ENCODE measurements at regions not wholly inside any gene's neighbourhood (a gene's known extent, or its start where the extent isn't known, plus 50 kb on each side); places are given as distances from the start of the nearest gene placed in this dataset.

DNA sequence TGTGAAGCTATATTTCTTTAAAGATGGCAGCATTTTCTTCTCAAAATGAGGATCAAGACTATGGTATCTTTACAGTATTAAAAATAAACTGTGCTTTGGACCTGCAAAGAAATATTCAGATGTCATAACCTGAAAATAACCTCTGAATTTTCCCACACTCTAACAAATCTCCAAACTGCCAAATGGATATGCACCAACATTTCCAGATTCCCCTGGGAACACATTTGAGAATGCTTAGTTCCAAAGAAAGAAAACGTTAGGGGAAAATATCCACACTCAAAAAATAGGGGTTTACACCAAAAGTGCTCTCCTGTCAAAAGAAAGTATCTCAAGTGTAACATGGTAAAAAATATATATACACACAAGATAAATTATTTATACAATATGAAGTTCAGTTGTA, 69.1 kb upstream of the ARHGAP29 start:
- POLR2A ChIA-PET = no interaction called here
- H3K4me2 ChIP-seq (ENCODE audit: low read depth, low read length) = no peak overlapping the region
- no peaks in the 10 kb centered on the region for H3K27me3 ChIP-seq (ENCODE audit: control insufficient read depth in 1 of 2, insufficient read depth in 2 of 2, low read length in 2 of 2)
- H3K4me1 ChIP-seq (ENCODE audit: insufficient read depth, low read length) = peaks cover 52% of the 10 kb centered on the region
- WGBS (ENCODE audit: low lambda C conversion rate) = 94% methylated on average over 1 of the region's 1 CpG
- intact Hi-C loops (cut with micrococcal nuclease; ENCODE audit: unreplicated experiment) = no loop called here
- H4K20me1 ChIP-seq (ENCODE audit: insufficient read depth, low read length) = no peaks in the 10 kb centered on the region
- CTCF ChIA-PET (ENCODE audit: low intra/inter-chr PET ratio, low total read pairs) = no interaction called here
- no peak overlapping the region for H3K4me3 ChIP-seq (replicated peaks in 1 of 3; ENCODE audit: insufficient read depth in 1 of 3, low read depth in 2 of 3, low read length in 3 of 3)
- no peaks in the 10 kb centered on the region for H3K9me3 ChIP-seq (ENCODE audit: low read length)
- no peaks in the 10 kb centered on the region for H3K79me2 ChIP-seq (ENCODE audit: insufficient read depth, low read length)
- no TSS peak for BruUV-seq (replicated peaks)
- H3K36me3 ChIP-seq (replicated peaks in 1 of 2; ENCODE audit: control insufficient read depth in 1 of 2, insufficient read depth in 2 of 2, low read length in 2 of 2) = no peaks in the 10 kb centered on the region
- H3K27ac ChIP-seq (ENCODE audit: extremely low read length, insufficient read depth, low read length) = no peak overlapping the region
- ATAC-seq (no peak), DNase-seq (ENCODE audit: low spot score) (no peak), FAIRE-seq (no peak)
- TF ChIP-seq POLR2A (IDR thresholded peaks at IDR 0.05; ENCODE audit: insufficient read depth in 1 of 2, low read depth in 2 of 2, low read length in 2 of 2) (no peak), RXRB (CRISPR knock-in tag; IDR thresholded peaks at IDR 0.05; ENCODE audit: borderline replicate concordance) (no peak), GATAD2A (CRISPR knock-in tag; IDR thresholded peaks at IDR 0.05) (no peak), BORCS8-MEF2B (CRISPR knock-in tag; IDR thresholded peaks at IDR 0.05) (no peak), MIXL1 (CRISPR knock-in tag; IDR thresholded peaks at IDR 0.05) (no peak), IKZF4 (CRISPR knock-in tag; IDR thresholded peaks at IDR 0.05; ENCODE audit: borderline replicate concordance, low read depth, not compliant biosample characterization) (no peak)
- TF ChIP-seq, protein P1, sequence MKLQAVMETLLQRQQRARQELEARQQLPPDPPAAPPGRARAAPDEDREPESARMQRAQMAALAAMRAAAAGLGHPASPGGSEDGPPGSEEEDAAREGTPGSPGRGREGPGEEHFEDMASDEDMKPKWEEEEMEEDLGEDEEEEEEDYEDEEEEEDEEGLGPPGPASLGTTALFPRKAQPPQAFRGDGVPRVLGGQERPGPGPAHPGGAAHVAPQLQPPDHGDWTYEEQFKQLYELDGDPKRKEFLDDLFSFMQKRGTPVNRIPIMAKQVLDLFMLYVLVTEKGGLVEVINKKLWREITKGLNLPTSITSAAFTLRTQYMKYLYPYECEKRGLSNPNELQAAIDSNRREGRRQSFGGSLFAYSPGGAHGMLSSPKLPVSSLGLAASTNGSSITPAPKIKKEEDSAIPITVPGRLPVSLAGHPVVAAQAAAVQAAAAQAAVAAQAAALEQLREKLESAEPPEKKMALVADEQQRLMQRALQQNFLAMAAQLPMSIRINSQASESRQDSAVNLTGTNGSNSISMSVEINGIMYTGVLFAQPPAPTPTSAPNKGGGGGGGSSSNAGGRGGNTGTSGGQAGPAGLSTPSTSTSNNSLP (IDR thresholded peaks at IDR 0.05; ENCODE audit: low read depth, low read length) = no peak
- TF ChIP-seq, protein P2, sequence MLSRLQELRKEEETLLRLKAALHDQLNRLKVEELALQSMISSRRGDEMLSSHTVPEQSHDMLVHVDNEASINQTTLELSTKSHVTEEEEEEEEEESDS (CRISPR knock-in tag; IDR thresholded peaks at IDR 0.05; ENCODE audit: borderline replicate concordance) = no peak
- no peak overlapping the region for H2AFZ ChIP-seq (ENCODE audit: low read length)
- no peak overlapping the region for H3K9ac ChIP-seq (ENCODE audit: insufficient read depth, low read depth, low read length)
- in situ Hi-C loops (cut with HindIII; ENCODE audit: extremely low pct_ligation_motif_present, low pct_unique_long_range_greater_than_20kb) = no loop called here

DNA sequence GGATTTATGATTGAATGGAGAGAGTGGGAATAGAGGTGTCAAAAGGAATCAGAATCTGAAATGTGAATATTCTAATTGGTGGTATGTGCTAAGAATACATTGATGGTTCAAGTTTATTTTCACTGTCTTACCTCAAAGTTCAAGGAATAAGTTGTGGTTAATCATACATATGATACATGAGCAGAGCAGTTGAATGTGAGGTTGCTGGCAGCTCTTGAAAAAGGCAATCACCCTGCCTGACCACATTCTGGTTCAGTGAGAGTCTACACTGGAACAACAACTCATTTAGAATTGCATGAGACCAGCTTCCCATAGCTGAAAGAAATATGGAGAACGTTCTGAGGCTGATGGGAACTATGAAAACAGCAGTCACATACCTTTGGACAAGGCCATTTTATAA, 68.3 kb upstream of the ARHGAP29 start:
- H3K9me3 ChIP-seq (ENCODE audit: low read length) = no peaks in the 10 kb centered on the region
- intact Hi-C loops (cut with micrococcal nuclease; ENCODE audit: unreplicated experiment) = no loop called here
- no peak for FAIRE-seq
- POLR2A ChIA-PET = no interaction called here
- in situ Hi-C loops (cut with HindIII; ENCODE audit: extremely low pct_ligation_motif_present, low pct_unique_long_range_greater_than_20kb) = no loop called here
- no TSS peak for BruUV-seq (replicated peaks)
- no peak overlapping the region for H3K27ac ChIP-seq (ENCODE audit: extremely low read length, insufficient read depth, low read length)
- H3K79me2 ChIP-seq (ENCODE audit: insufficient read depth, low read length) = no peaks in the 10 kb centered on the region
- no peak overlapping the region for H2AFZ ChIP-seq (ENCODE audit: low read length)
- 100% methylated on average over 1 of the region's 1 CpG for WGBS (ENCODE audit: low lambda C conversion rate)
- H3K9ac ChIP-seq (ENCODE audit: insufficient read depth, low read depth, low read length) = no peak overlapping the region
- peaks cover 52% of the 10 kb centered on the region for H3K4me1 ChIP-seq (ENCODE audit: insufficient read depth, low read length)
- no peaks in the 10 kb centered on the region for H3K27me3 ChIP-seq (ENCODE audit: control insufficient read depth in 1 of 2, insufficient read depth in 2 of 2, low read length in 2 of 2)
- no peak overlapping the region for H3K4me2 ChIP-seq (ENCODE audit: low read depth, low read length)
- CTCF ChIA-PET (ENCODE audit: low intra/inter-chr PET ratio, low total read pairs) = no interaction called here
- H4K20me1 ChIP-seq (ENCODE audit: insufficient read depth, low read length) = no peaks in the 10 kb centered on the region
- DNase-seq (ENCODE audit: low spot score) = no peak
- ATAC-seq = no peak
- H3K4me3 ChIP-seq (replicated peaks in 1 of 3; ENCODE audit: insufficient read depth in 1 of 3, low read depth in 2 of 3, low read length in 3 of 3) = no peak overlapping the region
- H3K36me3 ChIP-seq (replicated peaks in 1 of 2; ENCODE audit: control insufficient read depth in 1 of 2, insufficient read depth in 2 of 2, low read length in 2 of 2) = no peaks in the 10 kb centered on the region
- TF ChIP-seq ZNF34 (CRISPR knock-in tag; IDR thresholded peaks at IDR 0.05; ENCODE audit: borderline replicate concordance) (no peak), RBFOX2 (IDR thresholded peaks at IDR 0.05; ENCODE audit: low read depth, low read length) (no peak), GATAD1 (CRISPR knock-in tag; IDR thresholded peaks at IDR 0.05) (no peak), DNMT3B (CRISPR knock-in tag; conservative IDR thresholded peaks at IDR 0.05) (no peak), ZBTB3 (CRISPR knock-in tag; IDR thresholded peaks at IDR 0.05; ENCODE audit: borderline replicate concordance, low read depth) (no peak), RXRA (CRISPR knock-in tag; IDR thresholded peaks at IDR 0.05) (no peak), ZBTB20 (CRISPR knock-in tag; IDR thresholded peaks at IDR 0.05; ENCODE audit: borderline replicate concordance, low read depth) (no peak)
- TF ChIP-seq, protein P3, sequence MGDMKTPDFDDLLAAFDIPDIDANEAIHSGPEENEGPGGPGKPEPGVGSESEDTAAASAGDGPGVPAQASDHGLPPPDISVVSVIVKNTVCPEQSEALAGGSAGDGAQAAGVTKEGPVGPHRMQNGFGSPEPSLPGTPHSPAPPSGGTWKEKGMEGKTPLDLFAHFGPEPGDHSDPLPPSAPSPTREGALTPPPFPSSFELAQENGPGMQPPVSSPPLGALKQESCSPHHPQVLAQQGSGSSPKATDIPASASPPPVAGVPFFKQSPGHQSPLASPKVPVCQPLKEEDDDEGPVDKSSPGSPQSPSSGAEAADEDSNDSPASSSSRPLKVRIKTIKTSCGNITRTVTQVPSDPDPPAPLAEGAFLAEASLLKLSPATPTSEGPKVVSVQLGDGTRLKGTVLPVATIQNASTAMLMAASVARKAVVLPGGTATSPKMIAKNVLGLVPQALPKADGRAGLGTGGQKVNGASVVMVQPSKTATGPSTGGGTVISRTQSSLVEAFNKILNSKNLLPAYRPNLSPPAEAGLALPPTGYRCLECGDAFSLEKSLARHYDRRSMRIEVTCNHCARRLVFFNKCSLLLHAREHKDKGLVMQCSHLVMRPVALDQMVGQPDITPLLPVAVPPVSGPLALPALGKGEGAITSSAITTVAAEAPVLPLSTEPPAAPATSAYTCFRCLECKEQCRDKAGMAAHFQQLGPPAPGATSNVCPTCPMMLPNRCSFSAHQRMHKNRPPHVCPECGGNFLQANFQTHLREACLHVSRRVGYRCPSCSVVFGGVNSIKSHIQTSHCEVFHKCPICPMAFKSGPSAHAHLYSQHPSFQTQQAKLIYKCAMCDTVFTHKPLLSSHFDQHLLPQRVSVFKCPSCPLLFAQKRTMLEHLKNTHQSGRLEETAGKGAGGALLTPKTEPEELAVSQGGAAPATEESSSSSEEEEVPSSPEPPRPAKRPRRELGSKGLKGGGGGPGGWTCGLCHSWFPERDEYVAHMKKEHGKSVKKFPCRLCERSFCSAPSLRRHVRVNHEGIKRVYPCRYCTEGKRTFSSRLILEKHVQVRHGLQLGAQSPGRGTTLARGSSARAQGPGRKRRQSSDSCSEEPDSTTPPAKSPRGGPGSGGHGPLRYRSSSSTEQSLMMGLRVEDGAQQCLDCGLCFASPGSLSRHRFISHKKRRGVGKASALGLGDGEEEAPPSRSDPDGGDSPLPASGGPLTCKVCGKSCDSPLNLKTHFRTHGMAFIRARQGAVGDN (CRISPR knock-in tag; IDR thresholded peaks at IDR 0.05) = no peak

Measured in HepG2 (cell line).